ENCODE measurements at regions not wholly inside any gene's neighbourhood (a gene's known extent, or its start where the extent isn't known, plus 50 kb on each side); places are given as distances from the start of the nearest gene placed in this dataset.
A peak's percentile ranks its signal among the peaks of the same experiment; 100 is the strongest.

DNA sequence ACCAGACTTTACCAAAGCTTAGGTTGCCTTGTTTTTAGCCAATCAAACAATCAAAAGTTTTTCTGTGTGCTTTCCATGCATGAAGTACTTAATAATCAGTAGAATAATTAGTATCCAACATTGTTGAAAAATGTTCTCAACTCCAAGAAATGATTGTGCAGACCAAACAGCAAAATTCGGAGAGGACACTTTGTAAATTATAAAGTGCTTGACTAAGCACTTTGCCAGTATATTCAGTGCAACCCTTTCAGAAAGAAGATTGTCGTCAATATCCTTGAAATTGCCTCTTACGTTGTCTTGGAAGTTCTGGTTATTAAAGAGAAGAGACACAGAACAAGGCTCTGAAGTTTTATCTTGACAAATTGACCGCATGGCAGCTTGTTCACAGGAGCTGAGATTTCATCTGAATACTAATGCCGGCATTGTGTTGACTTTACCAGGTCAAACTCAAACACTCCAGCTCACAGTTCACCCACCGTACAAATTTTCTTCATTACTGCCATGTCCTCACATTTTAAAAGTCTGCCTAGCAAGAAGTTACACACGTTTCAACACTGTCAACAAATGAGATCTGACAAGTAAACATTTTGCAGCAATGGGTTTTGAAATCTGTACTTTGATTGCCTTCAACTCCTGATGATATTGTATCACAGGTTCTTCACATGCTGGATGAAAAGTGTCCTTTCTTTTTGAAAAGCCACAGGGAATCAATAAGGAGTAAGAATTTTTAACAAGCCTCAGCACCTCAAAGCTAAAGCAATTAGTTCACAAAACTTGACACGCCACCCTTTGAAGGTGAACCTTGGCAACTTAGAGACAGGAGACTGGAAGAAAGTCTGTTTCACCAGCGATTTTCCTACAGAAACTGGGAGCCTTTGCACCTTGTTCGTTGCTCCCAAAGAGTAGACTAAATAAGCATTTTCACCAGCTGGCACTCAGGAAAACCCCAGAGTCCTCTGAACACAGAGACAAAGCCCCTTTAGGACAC lies 150.9 kb downstream of the RFC3 start:
- Histone ChIP-seq H3K9me3 (ENCODE audit: control insufficient read depth, insufficient read depth, low read length) (no peaks in the 10 kb centered on the region), H3K27ac (ENCODE audit: low read depth, low read length) (no peak overlapping the region), H3K27me3 (ENCODE audit: control insufficient read depth, insufficient read depth, low read length) (no peaks in the 10 kb centered on the region), H3K4me3 (ENCODE audit: low read depth, low read length) (no peak overlapping the region), H3K36me3 (ENCODE audit: control insufficient read depth, insufficient read depth, low read length) (no peaks in the 10 kb centered on the region), H3K4me1 (ENCODE audit: control insufficient read depth, insufficient read depth, low read length) (no peaks in the 10 kb centered on the region)
- 33% methylated on average over 8 of the region's 10 CpGs for WGBS (ENCODE audit: insufficient coverage)
- DNase-seq (ENCODE audit: low read depth in 4 of 6, low spot score in 6 of 6) = peak in 2 of 6 donors; percentile 20 to 59

DNA sequence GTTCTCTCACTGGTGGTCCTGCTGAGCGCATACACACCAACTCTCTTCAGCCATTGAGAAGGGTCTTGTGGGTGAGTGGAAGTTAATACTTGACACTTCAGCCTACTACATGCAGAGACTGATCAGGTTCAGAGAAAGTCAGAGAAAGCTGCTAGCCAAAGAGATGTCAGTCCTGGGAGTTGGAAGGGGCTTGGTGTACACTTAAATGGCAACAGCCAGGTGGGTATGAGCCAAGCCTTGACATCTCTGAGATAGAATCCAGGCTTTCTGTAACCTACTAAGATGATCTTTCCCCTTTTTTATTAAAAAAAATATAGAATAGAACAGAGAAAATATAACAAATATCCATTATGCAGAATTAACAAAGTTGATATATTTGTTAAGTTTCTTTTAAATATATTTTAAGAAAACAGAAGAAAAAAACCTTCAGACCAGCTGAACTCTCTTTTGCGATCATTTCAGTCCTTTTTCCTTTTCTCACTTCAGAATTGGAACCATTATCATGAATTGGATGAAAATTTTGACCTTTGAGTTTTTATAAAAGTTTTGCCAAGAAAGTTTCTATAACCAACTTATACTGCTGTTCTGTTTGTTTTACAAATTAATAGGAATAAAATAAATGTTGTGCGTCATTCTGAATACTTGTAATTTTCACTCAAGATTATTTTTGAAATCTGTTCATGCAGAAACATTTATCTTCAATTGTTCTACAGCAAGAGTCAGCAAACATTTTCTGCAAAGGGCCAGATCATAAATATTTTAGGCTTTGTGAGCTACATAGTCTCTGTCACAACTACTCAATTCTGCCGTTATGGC lies 153.0 kb downstream of the RFC3 start:
- H3K4me3 ChIP-seq (ENCODE audit: low read depth, low read length) = no peak overlapping the region
- H3K27ac ChIP-seq (ENCODE audit: low read depth, low read length) = no peak overlapping the region
- H3K27me3 ChIP-seq (ENCODE audit: control insufficient read depth, insufficient read depth, low read length) = no peaks in the 10 kb centered on the region
- 88% methylated on average over 1 of the region's 4 CpGs for WGBS (ENCODE audit: insufficient coverage)
- no peaks in the 10 kb centered on the region for H3K36me3 ChIP-seq (ENCODE audit: control insufficient read depth, insufficient read depth, low read length)
- no peaks in the 10 kb centered on the region for H3K4me1 ChIP-seq (ENCODE audit: control insufficient read depth, insufficient read depth, low read length)
- H3K9me3 ChIP-seq (ENCODE audit: control insufficient read depth, insufficient read depth, low read length) = no peaks in the 10 kb centered on the region
- DNase-seq (ENCODE audit: low read depth in 4 of 6, low spot score in 6 of 6) = no peak

DNA sequence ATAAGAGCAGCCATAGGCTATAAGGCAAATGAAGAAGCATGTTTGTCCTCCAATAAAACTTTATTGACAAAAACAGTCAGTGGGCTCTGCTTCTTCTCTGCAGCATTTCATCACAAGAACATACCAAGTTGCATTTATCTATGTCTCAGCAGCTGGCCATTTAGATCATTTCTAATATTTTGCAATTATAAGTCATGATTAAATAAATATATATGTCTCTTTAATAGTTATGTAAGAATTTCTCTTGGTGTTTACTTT lies 153.5 kb downstream of the RFC3 start:
- no peak overlapping the region for H3K27ac ChIP-seq (ENCODE audit: low read depth, low read length)
- no peaks in the 10 kb centered on the region for H3K27me3 ChIP-seq (ENCODE audit: control insufficient read depth, insufficient read depth, low read length)
- no peaks in the 10 kb centered on the region for H3K4me1 ChIP-seq (ENCODE audit: control insufficient read depth, insufficient read depth, low read length)
- no peak overlapping the region for H3K4me3 ChIP-seq (ENCODE audit: low read depth, low read length)
- H3K36me3 ChIP-seq (ENCODE audit: control insufficient read depth, insufficient read depth, low read length) = no peaks in the 10 kb centered on the region
- no peak for DNase-seq (ENCODE audit: low read depth in 4 of 6, low spot score in 6 of 6)
- H3K9me3 ChIP-seq (ENCODE audit: control insufficient read depth, insufficient read depth, low read length) = no peaks in the 10 kb centered on the region

DNA sequence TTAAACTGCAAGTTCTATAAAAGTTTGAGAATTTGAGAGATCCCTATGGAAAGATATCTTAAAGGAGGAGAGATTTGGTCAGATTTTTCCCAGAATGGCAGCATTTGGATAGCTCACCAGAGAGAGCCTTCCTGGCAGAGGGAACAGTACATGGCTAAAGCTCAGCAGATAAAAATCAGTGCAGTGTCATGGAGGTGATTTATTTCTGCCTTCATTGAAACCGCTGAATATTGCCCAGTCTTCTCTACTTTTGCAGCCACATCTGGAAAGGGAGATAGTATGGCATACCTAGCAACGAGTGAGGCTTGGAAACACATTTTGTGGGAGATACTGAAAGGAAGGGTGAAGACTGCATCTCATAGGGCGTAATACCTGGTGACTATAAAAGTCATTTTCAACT lies 155.2 kb downstream of the RFC3 start:
- no peak for DNase-seq (ENCODE audit: low read depth in 4 of 6, low spot score in 6 of 6)
- Histone ChIP-seq H3K4me1 (ENCODE audit: control insufficient read depth, insufficient read depth, low read length) (no peaks in the 10 kb centered on the region), H3K4me3 (ENCODE audit: low read depth, low read length) (no peak overlapping the region), H3K27ac (ENCODE audit: low read depth, low read length) (no peak overlapping the region), H3K9me3 (ENCODE audit: control insufficient read depth, insufficient read depth, low read length) (no peaks in the 10 kb centered on the region), H3K36me3 (ENCODE audit: control insufficient read depth, insufficient read depth, low read length) (no peaks in the 10 kb centered on the region), H3K27me3 (ENCODE audit: control insufficient read depth, insufficient read depth, low read length) (no peaks in the 10 kb centered on the region)
- 100% methylated on average over 1 of the region's 3 CpGs for WGBS (ENCODE audit: insufficient coverage)

DNA sequence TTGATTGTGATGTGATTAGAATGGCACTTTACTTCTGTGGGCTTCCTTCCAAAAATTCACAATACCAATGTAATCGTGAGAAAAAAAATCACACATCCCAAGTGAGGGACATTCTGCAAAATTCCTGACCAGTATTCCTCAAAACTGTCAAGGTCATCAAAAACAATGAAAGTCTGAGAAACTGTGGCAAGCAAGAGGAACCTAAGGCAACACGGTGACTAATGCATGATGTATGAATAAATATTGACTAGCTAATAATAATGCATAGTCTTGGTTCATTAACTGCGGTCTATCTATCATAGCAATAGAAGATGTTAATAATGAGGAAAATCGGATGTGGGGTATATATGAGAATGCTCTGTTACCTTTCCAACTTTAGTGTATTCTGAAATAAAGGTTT lies 159.0 kb downstream of the RFC3 start:
- H3K27ac ChIP-seq (ENCODE audit: low read depth, low read length) = no peak overlapping the region
- H3K36me3 ChIP-seq (ENCODE audit: control insufficient read depth, insufficient read depth, low read length) = no peaks in the 10 kb centered on the region
- WGBS (ENCODE audit: insufficient coverage) = no CpG with 5 or more reads among the region's 4 CpGs
- no peaks in the 10 kb centered on the region for H3K27me3 ChIP-seq (ENCODE audit: control insufficient read depth, insufficient read depth, low read length)
- no peaks in the 10 kb centered on the region for H3K9me3 ChIP-seq (ENCODE audit: control insufficient read depth, insufficient read depth, low read length)
- H3K4me3 ChIP-seq (ENCODE audit: low read depth, low read length) = no peak overlapping the region
- no peaks in the 10 kb centered on the region for H3K4me1 ChIP-seq (ENCODE audit: control insufficient read depth, insufficient read depth, low read length)
- no peak for DNase-seq (ENCODE audit: low read depth in 4 of 6, low spot score in 6 of 6)

DNA sequence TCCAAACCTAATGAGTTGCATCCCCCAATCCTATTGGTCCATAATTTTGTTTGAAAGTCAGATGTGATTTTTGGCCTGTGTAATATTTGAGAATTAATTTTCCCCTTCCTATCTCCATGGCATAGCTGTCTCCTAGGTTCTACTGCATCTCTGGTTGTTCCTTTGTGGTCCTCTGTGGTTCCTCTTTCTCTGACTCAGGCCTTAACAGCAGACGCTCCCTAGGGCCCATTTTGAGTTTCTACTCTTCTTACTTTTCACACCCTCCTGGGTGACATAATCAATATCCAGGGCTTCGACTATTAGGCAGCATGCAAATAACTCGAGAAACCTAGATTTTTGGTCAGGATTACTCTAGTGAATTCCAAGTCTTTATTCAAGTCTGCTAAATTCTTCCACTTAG lies 160.7 kb downstream of the RFC3 start:
- Histone ChIP-seq H3K4me3 (ENCODE audit: low read depth, low read length) (no peak overlapping the region), H3K9me3 (ENCODE audit: control insufficient read depth, insufficient read depth, low read length) (no peaks in the 10 kb centered on the region), H3K27me3 (ENCODE audit: control insufficient read depth, insufficient read depth, low read length) (no peaks in the 10 kb centered on the region), H3K27ac (ENCODE audit: low read depth, low read length) (no peak overlapping the region), H3K36me3 (ENCODE audit: control insufficient read depth, insufficient read depth, low read length) (no peaks in the 10 kb centered on the region), H3K4me1 (ENCODE audit: control insufficient read depth, insufficient read depth, low read length) (no peaks in the 10 kb centered on the region)
- 92% methylated on average over 3 of the region's 3 CpGs for WGBS (ENCODE audit: insufficient coverage)
- DNase-seq (ENCODE audit: low read depth in 4 of 6, low spot score in 6 of 6) = no peak

DNA sequence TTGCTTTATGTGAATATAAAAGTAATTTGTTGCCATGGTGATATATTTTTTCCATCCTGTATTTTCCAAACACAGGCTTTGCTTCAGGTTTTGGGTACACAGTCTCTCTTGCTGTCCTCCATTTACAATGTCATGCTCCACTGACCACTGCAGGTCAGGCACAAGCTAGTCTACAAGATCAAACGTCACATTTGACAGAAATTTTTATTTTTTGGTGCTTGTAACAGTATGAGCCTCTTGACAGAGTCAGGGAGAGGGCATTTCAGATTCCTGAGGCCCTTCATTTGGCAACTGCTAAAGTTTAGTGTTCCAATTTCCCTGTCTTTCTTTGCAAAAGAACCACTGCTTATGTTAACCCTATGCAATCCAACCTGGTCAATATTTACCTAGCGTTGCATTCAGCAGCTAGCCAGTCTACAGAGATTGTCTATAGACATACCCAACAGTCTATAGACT lies 175.0 kb downstream of the RFC3 start:
- H3K9me3 ChIP-seq (ENCODE audit: control insufficient read depth, insufficient read depth, low read length) = no peaks in the 10 kb centered on the region
- no peak overlapping the region for H3K4me3 ChIP-seq (ENCODE audit: low read depth, low read length)
- H3K4me1 ChIP-seq (ENCODE audit: control insufficient read depth, insufficient read depth, low read length) = no peaks in the 10 kb centered on the region
- no peak overlapping the region for H3K27ac ChIP-seq (ENCODE audit: low read depth, low read length)
- no CpG with 5 or more reads among the region's 2 CpGs for WGBS (ENCODE audit: insufficient coverage)
- H3K27me3 ChIP-seq (ENCODE audit: control insufficient read depth, insufficient read depth, low read length) = no peaks in the 10 kb centered on the region
- DNase-seq (ENCODE audit: low read depth in 4 of 6, low spot score in 6 of 6) = peak in 2 of 6 donors; percentile 68 to 70
- no peaks in the 10 kb centered on the region for H3K36me3 ChIP-seq (ENCODE audit: control insufficient read depth, insufficient read depth, low read length)

DNA sequence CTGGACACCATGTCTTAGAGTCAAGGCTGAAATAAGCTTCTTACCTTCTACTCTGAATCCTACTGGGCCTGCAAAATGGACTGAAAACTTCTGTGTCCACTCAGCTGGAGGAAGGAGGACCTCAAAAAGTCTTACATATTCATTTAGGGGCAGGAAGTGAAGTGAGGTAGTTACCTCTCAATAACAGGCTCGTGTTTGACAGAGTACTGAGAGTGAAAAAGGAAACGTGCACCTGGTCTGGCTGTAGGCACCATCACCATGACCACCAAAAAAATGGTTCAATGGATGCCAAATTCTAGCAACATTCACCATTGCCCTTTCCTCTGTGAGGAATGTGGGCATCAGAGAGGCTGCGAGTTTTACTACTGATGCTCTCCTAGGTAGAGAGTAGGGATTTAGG lies 176.2 kb downstream of the RFC3 start:
- H3K4me3 ChIP-seq (ENCODE audit: low read depth, low read length) = no peak overlapping the region
- no peaks in the 10 kb centered on the region for H3K4me1 ChIP-seq (ENCODE audit: control insufficient read depth, insufficient read depth, low read length)
- no peaks in the 10 kb centered on the region for H3K27me3 ChIP-seq (ENCODE audit: control insufficient read depth, insufficient read depth, low read length)
- 60% methylated on average over 1 of the region's 3 CpGs for WGBS (ENCODE audit: insufficient coverage)
- H3K27ac ChIP-seq (ENCODE audit: low read depth, low read length) = no peak overlapping the region
- H3K9me3 ChIP-seq (ENCODE audit: control insufficient read depth, insufficient read depth, low read length) = no peaks in the 10 kb centered on the region
- no peak for DNase-seq (ENCODE audit: low read depth in 4 of 6, low spot score in 6 of 6)
- no peaks in the 10 kb centered on the region for H3K36me3 ChIP-seq (ENCODE audit: control insufficient read depth, insufficient read depth, low read length)

DNA sequence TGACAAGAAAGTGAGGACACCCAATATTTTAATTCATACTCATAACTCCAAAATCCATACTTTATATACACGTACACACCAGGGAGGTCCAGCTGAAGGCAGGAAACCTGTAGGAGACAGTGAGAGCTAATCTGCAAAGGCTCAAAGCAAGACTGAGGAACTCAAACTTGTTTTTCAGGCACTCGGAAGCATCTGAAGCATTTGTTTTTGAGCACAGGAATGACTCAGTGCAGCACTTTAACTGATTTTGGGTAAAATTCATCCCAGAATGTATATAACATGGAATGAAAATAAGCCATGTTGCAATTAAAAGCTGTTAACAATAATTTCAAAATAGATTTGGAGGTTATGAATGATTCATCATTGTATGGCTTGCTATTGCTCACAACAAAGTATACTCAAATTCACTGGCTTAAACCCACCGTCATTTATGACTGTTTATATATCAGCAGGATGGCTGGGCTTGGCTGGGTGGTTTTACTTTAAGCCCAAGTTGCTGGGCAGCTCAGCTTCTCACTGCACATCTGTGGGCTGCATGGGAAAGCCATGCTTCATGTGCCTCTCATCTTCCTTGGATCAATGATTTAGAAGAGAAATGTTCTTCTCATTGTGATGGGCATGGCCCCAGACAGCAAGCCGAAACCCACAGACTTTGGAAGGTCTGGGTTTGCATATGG lies 177.0 kb downstream of the RFC3 start:
- no peaks in the 10 kb centered on the region for H3K27me3 ChIP-seq (ENCODE audit: control insufficient read depth, insufficient read depth, low read length)
- DNase-seq (ENCODE audit: low read depth in 4 of 6, low spot score in 6 of 6) = no peak
- H3K27ac ChIP-seq (ENCODE audit: low read depth, low read length) = no peak overlapping the region
- 92% methylated on average over 2 of the region's 4 CpGs for WGBS (ENCODE audit: insufficient coverage)
- H3K4me3 ChIP-seq (ENCODE audit: low read depth, low read length) = no peak overlapping the region
- no peaks in the 10 kb centered on the region for H3K4me1 ChIP-seq (ENCODE audit: control insufficient read depth, insufficient read depth, low read length)
- no peaks in the 10 kb centered on the region for H3K36me3 ChIP-seq (ENCODE audit: control insufficient read depth, insufficient read depth, low read length)
- no peaks in the 10 kb centered on the region for H3K9me3 ChIP-seq (ENCODE audit: control insufficient read depth, insufficient read depth, low read length)

All from spinal cord (tissue), 9 donors.